Ovary (tissue), 3 donors: ENCODE measurements at regions not wholly inside any gene's neighbourhood (a gene's known extent, or its start where the extent isn't known, plus 50 kb on each side); places are given as distances from the start of the nearest gene placed in this dataset.
"Not testable (repeated sequence)": the region's sequence is repeated elsewhere in the genome, so short reads cannot be mapped to it uniquely, and the experiment has no call there.

Experiments used
- CTCF ChIP-seq, 3 donors: fragments of 450-650 bp in 2 of 3; fragments of 200-600 bp in 1 of 3; IDR thresholded peaks; one replicate each; pipeline versions ENCODE4 v1.5.1 to v1.8.0; 2016 to 2022; ENCODE audit warnings: antibody characterized with exemption in 3 of 3, mild to moderate bottlenecking in 1 of 3
- EP300 ChIP-seq: sonication (generic); formaldehyde crosslinking; IDR thresholded peaks from one replicate; pipeline ENCODE4 v1.6.1; 2017; ENCODE audit warnings: antibody characterized with exemption
- POLR2A ChIP-seq: fragments of 450-650 bp; IDR thresholded peaks from one replicate; pipeline ENCODE4 v1.6.1; 2017; ENCODE audit warnings: antibody characterized with exemption, mild to moderate bottlenecking, moderate library complexity
- donor health status: DM: no; HTN: no; CAD: no.

- not testable (repeated sequence) for TF ChIP-seq EP300; CTCF (IDR thresholded peaks at IDR 0.05); POLR2A
Observed at GRCh38 chr10:47705698-47706414, 57.5 kb downstream of the SYT15B start.
